Gastrocnemius medialis (tissue), 4 donors: ENCODE measurements at regions not wholly inside any gene's neighbourhood (a gene's known extent, or its start where the extent isn't known, plus 50 kb on each side); places are given as distances from the start of the nearest gene placed in this dataset.

Source experiments
- ATAC-seq, 2 donors: fragments of 150-250 bp; one replicate each; pipeline ENCODE4 v1.9.1; 2016
- DNase-seq, 2 donors: peaks; one replicate each; pipeline ENCODE4 v3.0.0-alpha.2; 2019
- H3K27ac ChIP-seq, 4 donors: fragments of 200-600 bp; sonication (generic); 1 replicate in 1 of 4; 2 replicates in 3 of 4; pipeline ENCODE4 v1.5.1; 2016 to 2018; ENCODE audit warnings: mild to moderate bottlenecking in 2 of 4, moderate library complexity in 1 of 4
- H3K27me3 ChIP-seq, 3 donors: fragments of 200-600 bp; sonication (generic) in 2 of 3; 1 replicate in 1 of 3; 2 replicates in 2 of 3; pipeline versions ENCODE4 v1.5.1 to v1.6.0; 2016 to 2019; ENCODE audit warnings: mild to moderate bottlenecking in 1 of 3, moderate library complexity in 1 of 3
- H3K36me3 ChIP-seq, 2 donors: fragments of 200-600 bp; sonication (generic) in 1 of 2; one replicate each; pipeline ENCODE4 v1.5.1; 2017 to 2018
- H3K4me1 ChIP-seq, 2 donors: fragments of 200-600 bp; sonication (generic) in 1 of 2; one replicate each; pipeline ENCODE4 v1.5.1; 2016 to 2017; ENCODE audit warnings: mild to moderate bottlenecking in 2 of 2
- H3K4me3 ChIP-seq, 4 donors: fragments of 200-600 bp; sonication (generic) in 3 of 4; 1 replicate in 1 of 4; 2 replicates in 3 of 4; pipeline ENCODE4 v1.5.1; 2016 to 2019; ENCODE audit warnings: mild to moderate bottlenecking in 2 of 4
- H3K9me3 ChIP-seq, 3 donors: fragments of 200-600 bp; sonication (generic) in 2 of 3; 1 replicate in 1 of 3; 2 replicates in 2 of 3; pipeline ENCODE4 v1.5.1; 2016 to 2019
- CTCF ChIP-seq, 5 experiments: fragments of 450-650 bp in 3 of 5; fragments of 200-600 bp in 2 of 5; sonication (generic) in 2 of 5; IDR thresholded peaks in 4 of 5; conservative IDR thresholded peaks in 1 of 5; 1 replicate in 4 of 5; 2 replicates in 1 of 5; pipeline ENCODE4 v1.5.1; 2016 to 2019; ENCODE audit warnings: antibody characterized with exemption in 5 of 5, mild to moderate bottlenecking in 3 of 5, moderate library complexity in 3 of 5
- POLR2A ChIP-seq, 2 donors: fragments of 450-650 bp; IDR thresholded peaks; one replicate each; pipeline ENCODE4 v1.6.1; 2017; ENCODE audit warnings: antibody characterized with exemption in 2 of 2, mild to moderate bottlenecking in 2 of 2, moderate library complexity in 2 of 2
- in situ Hi-C, 4 donors: fragments of 200-750 bp; cut with MboI; loops; one replicate each; pipeline versions ENCODE4 v1.15.0 to v1.8.0; 2017; ENCODE audit warnings: low sequenced_read_pairs in 4 of 4
- intact Hi-C: fragments of 100-400 bp; cut with DNase I; formaldehyde crosslinking; loops from one replicate; pipeline ENCODE4 v1.15.1; 2023; ENCODE audit warnings: low total_unique reads

GRCh38 chr6:134840086-134840867 is 109.6 kb downstream of the ALDH8A1 start:
- in situ Hi-C loops: no loop called here
- no peaks in the 10 kb centered on the region for H3K36me3 ChIP-seq
- TF ChIP-seq POLR2A (IDR thresholded peaks at IDR 0.05) (no peak), CTCF (IDR thresholded peaks at IDR 0.05 in 4 of 5, conservative IDR thresholded peaks at IDR 0.05 in 1 of 5) (no peak)
- no peak for DNase-seq
- no peak overlapping the region for H3K27ac ChIP-seq
- intact Hi-C loops: no loop called here
- ATAC-seq: no peak
- peaks cover 0 to 6% of the 10 kb centered on the region in 2 donors for H3K4me1 ChIP-seq
- H3K27me3 ChIP-seq: no peaks in the 10 kb centered on the region
- no peaks in the 10 kb centered on the region for H3K9me3 ChIP-seq
- no peak overlapping the region for H3K4me3 ChIP-seq

GRCh38 chr6:134835993-134836392 is 113.9 kb downstream of the ALDH8A1 start:
- H3K4me3 ChIP-seq: no peak overlapping the region
- no peak for DNase-seq
- H3K9me3 ChIP-seq: no peaks in the 10 kb centered on the region
- no peaks in the 10 kb centered on the region for H3K27me3 ChIP-seq
- TF ChIP-seq CTCF (IDR thresholded peaks at IDR 0.05 in 4 of 5, conservative IDR thresholded peaks at IDR 0.05 in 1 of 5) (no peak), POLR2A (IDR thresholded peaks at IDR 0.05) (no peak)
- in situ Hi-C loops: no loop called here
- peaks cover 0 to 6% of the 10 kb centered on the region in 2 donors for H3K4me1 ChIP-seq
- H3K27ac ChIP-seq: no peak overlapping the region
- no peaks in the 10 kb centered on the region for H3K36me3 ChIP-seq
- intact Hi-C loops: no loop called here
- no peak for ATAC-seq

GRCh38 chr6:134830940-134831339 is 119.0 kb downstream of the ALDH8A1 start:
- intact Hi-C loops: no loop called here
- DNase-seq (no peak), ATAC-seq (no peak)
- Histone ChIP-seq H3K36me3 (no peaks in the 10 kb centered on the region), H3K27ac (no peak overlapping the region), H3K4me1 (peaks cover 8 to 13% of the 10 kb centered on the region in 2 donors), H3K4me3 (no peak overlapping the region), H3K27me3 (no peaks in the 10 kb centered on the region), H3K9me3 (no peaks in the 10 kb centered on the region)
- TF ChIP-seq POLR2A (IDR thresholded peaks at IDR 0.05): no peak
- no peak for TF ChIP-seq CTCF (IDR thresholded peaks at IDR 0.05 in 4 of 5, conservative IDR thresholded peaks at IDR 0.05 in 1 of 5)
- in situ Hi-C loops: no loop called here

- H3K4me1 ChIP-seq: peaks cover 8 to 13% of the 10 kb centered on the region in 2 donors
- H3K4me3 ChIP-seq: no peak overlapping the region
- no peak overlapping the region for H3K27ac ChIP-seq
- no peak for ATAC-seq
- TF ChIP-seq CTCF (IDR thresholded peaks at IDR 0.05 in 4 of 5, conservative IDR thresholded peaks at IDR 0.05 in 1 of 5): no peak
- TF ChIP-seq POLR2A (IDR thresholded peaks at IDR 0.05): no peak
- H3K36me3 ChIP-seq: no peaks in the 10 kb centered on the region
- H3K27me3 ChIP-seq: no peaks in the 10 kb centered on the region
- in situ Hi-C loops (no loop called here), intact Hi-C loops (no loop called here)
- H3K9me3 ChIP-seq: no peaks in the 10 kb centered on the region
- no peak for DNase-seq
These were observed 119.7 kb downstream of the ALDH8A1 start for GRCh38 chr6:134830194-134830593.
